ENCODE measurements at regions not wholly inside any gene's neighbourhood (a gene's known extent, or its start where the extent isn't known, plus 50 kb on each side); places are given as distances from the start of the nearest gene placed in this dataset.

GRCh38 chr5:117736698-117737097, 1162.1 kb upstream of the SEMA6A start:
- DNase-seq (ENCODE audit: low spot score), result no peak
- no peak for TF ChIP-seq POLR2AphosphoS5 (IDR thresholded peaks at IDR 0.05; ENCODE audit: low read depth)
- Mint-ChIP-seq H3K36me3 (ENCODE audit: low read depth) (no peaks in the 10 kb centered on the region), H3K27ac (no peak overlapping the region), H3K4me3 (no peak overlapping the region), H3K4me1 (no peaks in the 10 kb centered on the region), H3K9me3 (no peaks in the 10 kb centered on the region; the same call in 2 of the 3 replicates), H3K27me3 (ENCODE audit: insufficient read depth, low read depth, poor library complexity) (no peaks in the 10 kb centered on the region)
- no peak for ATAC-seq
- no peak overlapping the region for H2AFZ ChIP-seq
- H3K79me2 ChIP-seq (replicated peaks; ENCODE audit: insufficient read depth), result no peaks in the 10 kb centered on the region
- H3K9me2 ChIP-seq (ENCODE audit: insufficient read depth), result 0 out of 2 replicates have a peak, but pooled peaks cover 3% of the 10 kb centered on the region
- no peaks in the 10 kb centered on the region for H3K27me3 ChIP-seq (ENCODE audit: insufficient read depth)
- no peak overlapping the region for H3K4me2 ChIP-seq
- no peak overlapping the region for H3K4me3 ChIP-seq
- H4K20me1 ChIP-seq (replicated peaks; ENCODE audit: insufficient read depth), result no peaks in the 10 kb centered on the region
- H3K27ac ChIP-seq (ENCODE audit: low read depth), result no peak overlapping the region
- no peaks in the 10 kb centered on the region for H3F3A ChIP-seq (replicated peaks; ENCODE audit: low read depth)
- H3K36me3 ChIP-seq (ENCODE audit: insufficient read depth), result no peaks in the 10 kb centered on the region
- H3K4me1 ChIP-seq (ENCODE audit: insufficient read depth), result no peaks in the 10 kb centered on the region

- Mint-ChIP-seq H3K4me1 (no peaks in the 10 kb centered on the region), H3K27me3 (ENCODE audit: insufficient read depth, low read depth, poor library complexity) (no peaks in the 10 kb centered on the region), H3K4me3 (no peak overlapping the region), H3K36me3 (ENCODE audit: low read depth) (no peaks in the 10 kb centered on the region), H3K27ac (no peak overlapping the region), H3K9me3 (no peaks in the 10 kb centered on the region; the same call in 2 of the 3 replicates)
- Histone ChIP-seq H3K4me2 (no peak overlapping the region), H3K4me3 (no peak overlapping the region), H4K20me1 (replicated peaks; ENCODE audit: insufficient read depth) (no peaks in the 10 kb centered on the region), H3K36me3 (ENCODE audit: insufficient read depth) (no peaks in the 10 kb centered on the region), H2AFZ (no peak overlapping the region), H3K27ac (ENCODE audit: low read depth) (no peak overlapping the region), H3K27me3 (ENCODE audit: insufficient read depth) (no peaks in the 10 kb centered on the region), H3K4me1 (ENCODE audit: insufficient read depth) (no peaks in the 10 kb centered on the region), H3K79me2 (replicated peaks; ENCODE audit: insufficient read depth) (no peaks in the 10 kb centered on the region), H3F3A (replicated peaks; ENCODE audit: low read depth) (no peaks in the 10 kb centered on the region), H3K9me2 (ENCODE audit: insufficient read depth) (peaks cover 8% of the 10 kb centered on the region; the same call in 1 of the 2 replicates)
- TF ChIP-seq ZNF462 (CRISPR knock-in tag; IDR thresholded peaks at IDR 0.05) (no peak), ZNF114 (CRISPR knock-in tag; IDR thresholded peaks at IDR 0.05) (no peak), EZH2 (IDR thresholded peaks at IDR 0.05; ENCODE audit: low read depth, unreplicated experiment) (no peak), NANOG (IDR thresholded peaks at IDR 0.05; ENCODE audit: borderline replicate concordance) (no peak), ZNF331 (CRISPR knock-in tag; IDR thresholded peaks at IDR 0.05; ENCODE audit: low read depth) (no peak), EZH2phosphoT487 (IDR thresholded peaks at IDR 0.05; ENCODE audit: unreplicated experiment) (no peak), REST (IDR thresholded peaks at IDR 0.05; ENCODE audit: unreplicated experiment) (no peak), CTCF (conservative IDR thresholded peaks at IDR 0.05; ENCODE audit: low read depth in 2 of 2) (no peak)
- ATAC-seq, result no peak
- DNase-seq (ENCODE audit: low spot score), result no peak
Measured at GRCh38 chr5:117734056-117734455, 1159.4 kb upstream of the SEMA6A start.

Measured in GM23338 (cell line).